Activated naive CD4-positive, alpha-beta T cell treated with anti-CD3 and anti-CD28 coated beads for 36 hours (primary cell): ENCODE measurements at regions not wholly inside any gene's neighbourhood (a gene's known extent, or its start where the extent isn't known, plus 50 kb on each side); places are given as distances from the start of the nearest gene placed in this dataset.
"Not testable (repeated sequence)": the region's sequence is repeated elsewhere in the genome, so short reads cannot be mapped to it uniquely, and the experiment has no call there.

Experiments
- CTCF ChIA-PET: fragments of 350-600 bp; sonication (Branson Sonifier 250); formaldehyde crosslinking; loops from one replicate; lab custom pipeline; 2021; ENCODE audit warnings: antibody characterized with exemption; lab: Charles Lee
- DNase-seq: peaks from one replicate; pipeline ENCODE4 v3.0.0-alpha.2; 2020
- H3K27ac Mint-ChIP-seq: one replicate; pipeline ENCODE4 v1.8.0; 2021; ENCODE audit warnings: mild to moderate bottlenecking, mixed read lengths
- H3K27me3 Mint-ChIP-seq: one replicate; pipeline ENCODE4 v1.8.0; 2021; ENCODE audit warnings: low read depth, mixed read lengths
- H3K36me3 Mint-ChIP-seq: one replicate; pipeline ENCODE4 v1.8.0; 2021; ENCODE audit warnings: low read depth, mixed read lengths
- H3K4me1 Mint-ChIP-seq: one replicate; pipeline ENCODE4 v1.8.0; 2021; ENCODE audit warnings: low read depth, mixed read lengths
- H3K4me3 Mint-ChIP-seq: one replicate; pipeline ENCODE4 v1.8.0; 2021; ENCODE audit warnings: mild to moderate bottlenecking, moderate library complexity, mixed read lengths
- H3K9me3 Mint-ChIP-seq: one replicate; pipeline ENCODE4 v1.8.0; 2021; ENCODE audit warnings: mixed read lengths
- intact Hi-C: fragments of 100-400 bp; cut with micrococcal nuclease; formaldehyde crosslinking; loops from one replicate; pipeline ENCODE4 v1.15.1; 2023

DNA sequence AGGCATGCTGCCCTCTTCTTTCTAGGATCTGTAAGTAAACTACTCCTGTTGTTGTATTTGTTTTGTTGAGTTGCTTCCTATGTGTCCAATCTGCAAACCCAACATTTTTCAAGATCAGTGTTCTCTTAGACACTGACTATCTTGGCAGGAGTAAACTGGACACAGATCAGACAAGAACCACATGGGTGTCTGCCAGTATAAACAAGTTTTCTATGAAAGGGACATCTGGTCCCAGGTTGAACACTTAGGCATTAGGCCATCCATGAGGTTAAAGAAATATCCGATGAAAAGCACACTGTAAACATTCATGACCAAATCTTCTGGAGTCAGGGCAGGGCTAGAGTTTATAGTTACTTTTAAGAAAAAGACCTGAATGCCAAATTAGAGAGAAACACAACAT lies 441.8 kb downstream of the NYAP2 start:
- Mint-ChIP-seq H3K27ac (no peak overlapping the region), H3K4me3 (no peak overlapping the region), H3K36me3 (no peaks in the 10 kb centered on the region), H3K27me3 (peaks cover 5% of the 10 kb centered on the region), H3K4me1 (no peaks in the 10 kb centered on the region), H3K9me3 (no peaks in the 10 kb centered on the region)
- intact Hi-C loops: no loop called here
- CTCF ChIA-PET: no interaction called here
- DNase-seq: no peak

DNA sequence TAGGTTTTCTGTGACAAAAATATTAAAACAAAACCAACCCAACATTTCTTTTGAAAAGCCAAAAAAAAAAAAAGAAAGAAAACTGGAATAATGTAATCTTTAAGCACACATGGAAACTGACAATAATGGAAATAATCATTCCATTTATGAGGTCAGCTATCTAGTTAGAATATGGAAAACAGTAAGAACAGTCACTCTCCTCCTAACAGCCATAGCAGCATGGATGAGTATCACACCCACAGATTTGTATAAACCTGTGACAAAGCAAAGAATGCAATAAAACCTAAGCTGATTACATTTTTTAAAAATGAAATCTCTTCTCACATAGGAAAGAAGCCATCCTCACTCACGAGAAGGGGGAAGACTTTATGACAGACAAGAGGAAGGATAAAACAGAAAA lies 437.8 kb downstream of the NYAP2 start:
- CTCF ChIA-PET: no interaction called here
- Mint-ChIP-seq H3K4me3 (no peak overlapping the region), H3K27me3 (peaks cover 12% of the 10 kb centered on the region), H3K4me1 (no peaks in the 10 kb centered on the region), H3K9me3 (no peaks in the 10 kb centered on the region), H3K36me3 (no peaks in the 10 kb centered on the region), H3K27ac (no peak overlapping the region)
- DNase-seq: no peak
- intact Hi-C loops: no loop called here

DNA sequence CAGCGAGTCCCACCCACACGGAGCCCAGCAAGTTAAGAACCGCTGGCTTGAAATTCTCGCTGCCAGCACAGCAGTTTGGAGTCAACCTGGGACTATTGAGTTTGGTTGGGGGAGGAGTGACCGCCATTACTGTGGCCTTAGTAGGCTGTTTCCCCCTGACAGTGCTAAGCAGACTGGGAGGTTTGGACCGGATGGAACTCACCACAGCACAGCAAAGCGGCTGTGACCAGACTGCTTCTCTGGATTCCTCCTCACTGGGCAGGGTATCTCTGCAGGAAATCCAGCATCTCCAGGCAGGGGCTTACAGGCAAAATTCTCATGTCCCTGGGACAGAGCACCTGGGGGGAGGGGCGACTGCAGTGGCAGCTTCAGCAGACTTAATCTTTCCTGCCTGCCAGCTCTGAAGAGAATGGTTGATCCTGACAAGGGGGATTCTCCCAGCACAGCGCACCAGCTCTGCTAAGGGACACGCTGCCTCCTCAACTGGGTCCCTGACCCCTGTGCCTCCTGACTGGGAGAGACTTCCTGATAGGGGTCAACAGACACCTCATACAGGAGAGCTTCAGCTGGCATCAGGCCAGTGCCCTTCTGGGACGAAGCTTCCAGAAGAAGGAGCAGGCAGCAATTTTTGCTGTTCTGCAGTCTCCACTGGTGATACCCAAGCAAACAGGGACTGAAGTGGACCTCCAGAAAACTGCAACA lies 425.4 kb downstream of the NYAP2 start:
- H3K27ac Mint-ChIP-seq: no peak overlapping the region
- no peak for DNase-seq
- CTCF ChIA-PET: no interaction called here
- intact Hi-C loops: no loop called here
- peaks cover 16% of the 10 kb centered on the region for H3K27me3 Mint-ChIP-seq
- H3K4me1 Mint-ChIP-seq: no peaks in the 10 kb centered on the region
- H3K9me3 Mint-ChIP-seq: peaks cover 16% of the 10 kb centered on the region
- H3K4me3 Mint-ChIP-seq: no peak overlapping the region
- peaks cover 2% of the 10 kb centered on the region for H3K36me3 Mint-ChIP-seq

DNA sequence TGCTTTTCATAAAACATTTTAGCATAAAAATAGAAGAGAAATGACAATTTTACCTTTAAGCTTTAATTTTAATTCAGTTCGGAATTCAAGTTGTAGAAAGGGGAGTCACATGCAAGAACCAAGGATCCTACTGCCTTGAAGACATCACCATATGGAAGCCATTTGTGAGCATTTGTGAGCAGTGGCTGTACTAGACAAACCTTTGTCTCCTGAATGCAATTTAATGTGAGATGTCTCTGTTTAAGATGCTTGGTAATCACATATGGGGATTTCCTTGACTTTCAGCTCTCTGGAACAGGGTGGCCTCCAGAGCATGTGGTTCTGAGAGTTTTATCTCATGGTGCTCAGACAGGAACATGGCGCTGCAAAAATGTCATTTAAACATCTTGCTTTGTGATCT lies 421.8 kb downstream of the NYAP2 start:
- DNase-seq: no peak
- Mint-ChIP-seq H3K27me3 (peaks cover 16% of the 10 kb centered on the region), H3K27ac (no peak overlapping the region), H3K9me3 (peaks cover 3% of the 10 kb centered on the region), H3K4me1 (no peaks in the 10 kb centered on the region), H3K4me3 (no peak overlapping the region), H3K36me3 (no peaks in the 10 kb centered on the region)
- CTCF ChIA-PET: no interaction called here
- intact Hi-C loops: no loop called here

DNA sequence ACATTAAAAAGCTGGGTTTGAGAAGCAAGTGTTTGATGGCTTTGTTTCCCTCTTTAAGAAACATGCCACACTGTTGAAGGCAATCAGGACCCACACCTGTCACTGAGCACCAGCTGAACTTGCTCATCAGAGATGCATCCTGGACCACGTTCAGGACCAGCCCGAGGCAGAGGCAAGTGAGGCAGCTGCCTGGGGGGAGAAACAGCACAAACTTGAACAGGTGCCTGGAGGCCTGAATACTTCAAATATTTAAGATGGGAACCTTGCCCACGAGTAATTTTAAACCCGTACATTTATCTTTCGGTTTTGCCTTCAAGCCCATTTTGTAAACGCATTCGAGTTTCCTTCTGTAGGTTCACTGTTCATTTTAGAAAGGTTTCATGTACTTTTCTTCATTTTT lies 421.3 kb downstream of the NYAP2 start:
- no peak for DNase-seq
- Mint-ChIP-seq H3K4me1 (no peaks in the 10 kb centered on the region), H3K9me3 (no peaks in the 10 kb centered on the region), H3K27me3 (peaks cover 16% of the 10 kb centered on the region), H3K27ac (no peak overlapping the region), H3K36me3 (no peaks in the 10 kb centered on the region), H3K4me3 (no peak overlapping the region)
- intact Hi-C loops: no loop called here
- CTCF ChIA-PET: no interaction called here

DNA sequence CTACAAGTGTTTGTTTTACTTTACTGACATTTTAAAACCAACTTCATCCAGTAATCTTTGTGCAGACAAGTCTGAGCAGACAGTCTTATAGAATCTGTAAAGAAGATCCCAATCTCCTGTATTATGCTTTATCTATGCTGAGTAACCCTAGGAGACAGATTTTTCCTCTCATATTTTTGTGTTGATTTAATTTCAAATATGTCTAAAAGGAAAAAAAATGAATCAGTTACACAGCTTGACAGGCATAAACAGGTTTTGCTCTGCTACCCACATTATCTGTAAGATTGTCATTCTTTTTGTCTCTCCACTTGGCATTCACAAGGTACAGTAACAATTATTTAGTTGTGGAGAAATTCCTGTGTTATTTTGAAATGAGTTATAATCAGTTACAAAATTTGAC lies 415.0 kb downstream of the NYAP2 start:
- intact Hi-C loops: loop anchor here (1.0 kb wide), 1 partner anchor 36 kb away; no protein-coding TSS in a partner anchor
- H3K9me3 Mint-ChIP-seq: no peaks in the 10 kb centered on the region
- no peaks in the 10 kb centered on the region for H3K4me1 Mint-ChIP-seq
- H3K36me3 Mint-ChIP-seq: no peaks in the 10 kb centered on the region
- no peak overlapping the region for H3K4me3 Mint-ChIP-seq
- CTCF ChIA-PET: no interaction called here
- H3K27ac Mint-ChIP-seq: no peak overlapping the region
- no peak for DNase-seq
- H3K27me3 Mint-ChIP-seq: peaks cover 3% of the 10 kb centered on the region

DNA sequence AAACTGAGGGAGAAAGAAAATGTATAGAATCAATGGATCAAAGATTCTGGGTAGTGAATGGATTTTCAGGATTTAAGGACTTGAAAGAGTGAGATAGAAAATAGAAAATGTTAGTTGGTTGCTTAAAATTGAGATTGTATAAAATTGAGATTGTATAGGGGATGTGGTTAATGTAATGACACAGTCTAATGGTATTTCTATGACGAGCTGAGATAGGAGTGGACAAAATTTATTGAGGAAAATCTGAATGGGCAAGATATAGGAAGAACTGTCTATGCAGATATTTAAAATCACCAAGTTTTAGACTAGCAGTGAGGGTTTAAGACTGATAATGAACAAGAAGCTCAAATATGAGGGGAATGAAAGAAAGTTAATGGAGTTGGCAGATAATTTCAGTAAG lies 406.6 kb downstream of the NYAP2 start:
- peaks cover 2% of the 10 kb centered on the region for H3K27me3 Mint-ChIP-seq
- intact Hi-C loops: no loop called here
- no peak for DNase-seq
- H3K4me1 Mint-ChIP-seq: no peaks in the 10 kb centered on the region
- H3K27ac Mint-ChIP-seq: no peak overlapping the region
- no peaks in the 10 kb centered on the region for H3K36me3 Mint-ChIP-seq
- H3K9me3 Mint-ChIP-seq: no peaks in the 10 kb centered on the region
- CTCF ChIA-PET: no interaction called here
- H3K4me3 Mint-ChIP-seq: no peak overlapping the region

DNA sequence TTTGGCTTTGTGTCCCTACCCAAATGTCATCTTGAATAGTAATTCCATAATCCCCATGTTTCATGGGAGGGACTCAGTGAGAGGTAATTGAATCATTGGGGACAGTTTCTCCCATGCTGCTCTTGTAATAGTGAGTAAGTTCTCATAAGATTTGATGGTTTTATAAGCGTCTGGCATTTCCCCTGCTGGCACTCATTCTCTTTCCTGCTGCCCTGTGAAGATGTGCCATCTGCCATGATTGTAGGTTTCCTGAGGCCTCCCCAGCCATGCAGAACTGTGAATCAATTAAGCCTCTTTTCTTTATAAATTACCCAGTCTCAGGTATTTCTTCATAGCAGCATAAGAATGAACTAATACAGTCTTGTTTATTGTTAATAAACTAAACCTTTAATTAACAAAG lies 402.6 kb downstream of the NYAP2 start:
- H3K27ac Mint-ChIP-seq, CTCF ChIA-PET, H3K27me3 Mint-ChIP-seq, DNase-seq, H3K4me1 Mint-ChIP-seq, intact Hi-C loops, H3K4me3 Mint-ChIP-seq, H3K9me3 Mint-ChIP-seq, H3K36me3 Mint-ChIP-seq: not testable (repeated sequence)

DNA sequence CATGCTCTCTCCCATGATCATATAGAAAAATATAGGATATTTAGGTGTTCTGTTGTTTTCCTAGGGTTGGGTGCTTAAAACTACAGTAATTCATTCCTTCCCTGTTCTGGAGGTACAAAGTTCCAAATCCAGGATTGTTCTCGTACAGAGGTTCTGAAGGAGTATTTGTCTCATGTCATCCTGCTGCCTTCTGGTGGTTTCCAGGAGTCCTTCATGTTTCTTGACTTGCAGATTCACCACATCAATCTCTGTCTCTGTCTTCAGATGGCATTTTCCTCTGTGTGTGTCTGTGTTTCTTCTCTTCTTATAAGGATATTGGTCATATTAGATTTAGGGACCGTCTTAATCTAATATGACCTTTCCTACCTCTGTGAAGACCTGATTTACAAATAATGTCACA lies 397.9 kb downstream of the NYAP2 start:
- no peaks in the 10 kb centered on the region for H3K36me3 Mint-ChIP-seq
- H3K4me1 Mint-ChIP-seq: no peaks in the 10 kb centered on the region
- no peak overlapping the region for H3K4me3 Mint-ChIP-seq
- H3K27me3 Mint-ChIP-seq: peaks cover 8% of the 10 kb centered on the region
- CTCF ChIA-PET: no interaction called here
- H3K27ac Mint-ChIP-seq: no peak overlapping the region
- DNase-seq: no peak
- no peaks in the 10 kb centered on the region for H3K9me3 Mint-ChIP-seq
- intact Hi-C loops: no loop called here

DNA sequence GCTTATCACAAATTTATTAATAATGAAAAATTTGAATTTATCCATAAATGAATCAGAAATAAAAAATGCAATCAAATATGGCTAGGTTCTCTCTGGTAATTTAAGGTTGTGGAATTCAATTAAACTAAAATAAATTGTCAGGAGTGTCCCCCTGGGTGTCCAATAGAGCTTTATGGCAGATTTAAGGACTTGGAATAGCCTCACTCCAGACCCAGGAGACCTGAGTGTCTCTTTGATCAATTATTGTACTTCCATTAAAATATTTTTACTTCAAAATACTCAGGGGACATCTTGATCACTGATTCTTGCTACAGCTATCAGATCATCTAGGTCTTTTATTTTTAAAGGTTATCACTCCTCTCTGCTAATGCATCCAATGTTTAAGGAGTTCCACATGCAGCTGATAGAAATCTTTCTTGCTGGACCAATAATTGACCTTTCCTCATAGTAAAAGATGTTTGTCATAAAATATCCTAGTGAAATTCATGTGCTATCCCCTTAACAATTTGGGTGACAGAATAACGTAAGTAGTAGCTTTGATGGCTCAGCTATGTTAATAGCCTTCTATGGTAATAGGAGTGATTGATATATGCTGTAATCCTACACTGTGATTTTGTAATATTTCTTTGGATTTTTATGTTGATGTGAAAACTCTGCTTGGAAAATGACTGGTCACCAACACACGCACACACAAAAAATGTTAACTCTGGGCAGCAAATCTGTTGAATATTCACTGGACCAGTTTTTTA lies 395.3 kb downstream of the NYAP2 start:
- no peaks in the 10 kb centered on the region for H3K4me1 Mint-ChIP-seq
- H3K27ac Mint-ChIP-seq: no peak overlapping the region
- no peak overlapping the region for H3K4me3 Mint-ChIP-seq
- intact Hi-C loops: no loop called here
- H3K36me3 Mint-ChIP-seq: no peaks in the 10 kb centered on the region
- CTCF ChIA-PET: interaction anchor here (0.6 kb wide), 1 partner anchor 125 kb away, joined by 3 read pairs; no protein-coding TSS in a partner anchor
- no peak for DNase-seq
- H3K27me3 Mint-ChIP-seq: peaks cover 9% of the 10 kb centered on the region
- H3K9me3 Mint-ChIP-seq: no peaks in the 10 kb centered on the region

DNA sequence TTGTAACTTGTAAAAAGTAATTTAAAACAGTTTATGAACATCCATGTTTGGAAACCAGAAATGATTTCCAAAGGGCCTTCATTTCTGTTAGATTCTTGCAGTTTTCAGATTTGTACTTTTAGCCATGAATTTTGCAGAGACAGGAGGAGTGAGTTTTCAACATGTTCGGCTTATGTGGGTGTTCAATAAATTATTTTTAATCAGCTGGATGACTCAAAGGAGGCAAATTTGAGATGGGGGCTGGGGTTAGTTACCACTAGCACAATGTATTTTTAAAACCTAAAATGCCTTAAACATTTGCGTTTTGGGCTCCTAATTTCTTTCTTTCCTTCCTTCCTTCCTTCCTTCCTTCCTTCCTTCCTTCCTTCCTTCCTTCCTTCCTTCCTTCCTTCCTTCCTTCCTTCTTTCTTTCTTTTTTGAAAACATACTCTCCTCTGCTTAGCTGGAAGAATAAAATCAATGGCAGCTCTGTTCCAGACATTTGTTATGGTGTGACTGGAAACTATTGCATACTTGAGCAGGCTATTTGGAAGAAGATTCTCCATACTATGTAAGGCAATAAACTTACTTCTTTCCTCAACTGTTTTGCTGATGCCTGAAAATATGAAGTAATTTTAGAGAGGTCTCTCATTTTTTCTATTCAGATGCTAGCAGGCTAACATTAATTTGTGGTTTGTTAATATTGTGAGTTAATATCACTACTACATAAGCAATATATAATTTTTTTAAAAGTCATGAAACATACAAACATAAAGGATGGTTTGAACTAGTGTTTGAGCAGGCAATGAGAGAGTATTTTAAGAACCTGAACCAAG lies 394.4 kb downstream of the NYAP2 start:
- CTCF ChIA-PET: interaction anchor here (0.6 kb wide), 1 partner anchor 126 kb away, joined by 3 read pairs; no protein-coding TSS in a partner anchor
- no peaks in the 10 kb centered on the region for H3K9me3 Mint-ChIP-seq
- no peaks in the 10 kb centered on the region for H3K36me3 Mint-ChIP-seq

DNA sequence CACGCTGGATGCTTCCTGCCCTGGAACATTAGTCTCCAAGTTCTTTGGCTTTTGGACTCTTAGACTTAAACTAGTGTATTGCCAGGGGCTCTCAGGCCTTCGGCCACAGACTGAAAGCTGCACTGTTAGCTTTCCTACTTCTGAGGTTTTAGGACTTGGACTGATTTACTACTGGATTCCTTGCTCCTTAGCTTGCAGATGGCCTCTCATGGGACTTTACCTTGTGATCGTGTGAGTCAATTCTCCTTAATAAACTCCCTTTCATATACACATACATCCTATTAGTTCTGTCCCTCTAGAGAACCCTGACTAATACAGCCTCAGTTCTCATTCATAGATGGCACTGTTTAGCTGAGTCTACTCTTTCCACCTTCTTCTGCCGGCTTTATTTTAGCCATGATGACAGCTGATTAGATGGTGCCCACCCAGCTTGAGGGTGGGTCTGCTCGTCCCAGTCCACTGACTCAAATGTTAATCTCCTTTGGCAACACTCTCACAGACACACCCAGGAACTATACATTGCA lies 389.1 kb downstream of the NYAP2 start:
- CTCF ChIA-PET: interaction anchor here (0.6 kb wide), 2 partner anchors 31 to 56 kb away, joined by 4 read pairs; no protein-coding TSS in a partner anchor
- no peaks in the 10 kb centered on the region for H3K4me1 Mint-ChIP-seq
- no peak overlapping the region for H3K27ac Mint-ChIP-seq
- peaks cover 6% of the 10 kb centered on the region for H3K27me3 Mint-ChIP-seq
- intact Hi-C loops: no loop called here
- no peaks in the 10 kb centered on the region for H3K36me3 Mint-ChIP-seq
- DNase-seq: no peak
- H3K9me3 Mint-ChIP-seq: no peaks in the 10 kb centered on the region
- no peak overlapping the region for H3K4me3 Mint-ChIP-seq

More for the DNA sequence above, 394.4 kb downstream of the NYAP2 start:
- Mint-ChIP-seq H3K4me1 (no peaks in the 10 kb centered on the region), H3K27ac (no peak overlapping the region), H3K4me3 (no peak overlapping the region), H3K27me3 (peaks cover 9% of the 10 kb centered on the region)
- DNase-seq: no peak
- intact Hi-C loops: no loop called here
